Spinal cord (tissue), 9 donors: ENCODE measurements at regions not wholly inside any gene's neighbourhood (a gene's known extent, or its start where the extent isn't known, plus 50 kb on each side); places are given as distances from the start of the nearest gene placed in this dataset.
A peak's percentile ranks its signal among the peaks of the same experiment; 100 is the strongest.

Experiments used
- DNase-seq, 6 donors: peaks; one replicate each; pipeline versions ENCODE4 v3.0.0 to v3.0.0-alpha.2; 2013 to 2015; ENCODE audit warnings: low spot score in 6 of 6, low read depth in 4 of 6
- H3K27ac ChIP-seq: one replicate; pipeline ENCODE4 v1.5.1; 2013; ENCODE audit warnings: low read depth, low read length, control low read depth
- H3K27me3 ChIP-seq: one replicate; pipeline ENCODE4 v1.6.1; 2013; ENCODE audit warnings: low read length; ENCODE audit not compliant: control insufficient read depth, insufficient read depth
- H3K36me3 ChIP-seq: one replicate; pipeline ENCODE4 v1.6.1; 2013; ENCODE audit warnings: low read length; ENCODE audit not compliant: control insufficient read depth, insufficient read depth
- H3K4me1 ChIP-seq: one replicate; pipeline ENCODE4 v1.6.1; 2013; ENCODE audit warnings: low read length; ENCODE audit not compliant: control insufficient read depth, insufficient read depth
- H3K4me3 ChIP-seq: one replicate; pipeline ENCODE4 v1.5.1; 2013; ENCODE audit warnings: low read depth, low read length, control low read depth
- H3K9me3 ChIP-seq: one replicate; pipeline ENCODE4 v1.6.1; 2013; ENCODE audit warnings: low read length; ENCODE audit not compliant: control insufficient read depth, insufficient read depth
- WGBS: methylation state at CpG from one replicate; pipeline ENCODE4 v1.1.5; 2013; ENCODE audit warnings: missing lambda C conversion rate; ENCODE audit not compliant: insufficient coverage; 5-methylcytosine and 5-hydroxymethylcytosine counted together
- donor health status: healthy.

DNA sequence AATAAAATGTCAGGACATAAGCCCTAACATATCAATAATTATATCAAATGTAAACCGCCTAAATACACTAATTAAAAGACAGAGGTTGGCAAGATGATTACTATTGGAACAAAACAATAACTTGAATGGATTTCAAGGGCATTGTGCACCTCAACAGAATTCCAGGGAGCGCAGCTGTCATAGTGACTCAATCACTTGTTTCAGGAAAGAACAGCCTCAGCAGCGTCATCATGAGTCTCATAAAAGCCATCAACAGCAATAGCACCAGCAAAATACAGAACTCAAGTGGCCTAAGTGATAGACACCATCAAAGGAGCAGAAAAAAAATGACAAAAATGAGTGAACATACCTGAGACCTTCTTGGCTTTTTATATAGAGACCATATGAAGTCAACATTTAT, 632.7 kb upstream of the NR5A2 start:
- H3K9me3 ChIP-seq = no peaks in the 10 kb centered on the region

DNA sequence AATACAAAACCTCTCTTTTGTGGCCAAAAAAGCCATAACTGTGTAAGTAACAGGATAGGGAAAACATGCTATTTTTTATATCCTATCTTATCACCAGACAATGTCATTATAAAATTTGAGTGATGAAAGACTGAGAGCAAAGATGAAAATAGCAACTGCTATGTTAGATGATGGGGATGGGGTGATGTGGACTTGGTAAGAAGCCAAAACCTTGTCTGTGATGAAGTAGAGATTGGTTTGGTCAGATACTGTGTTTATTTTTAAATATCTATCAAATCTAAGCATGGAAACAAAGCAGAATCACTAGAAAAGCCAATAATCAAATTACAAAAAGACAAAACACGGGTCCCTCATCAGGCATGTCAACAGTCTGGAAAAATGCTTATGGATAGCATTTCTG, 631.1 kb upstream of the NR5A2 start:
- Histone ChIP-seq H3K9me3 (no peaks in the 10 kb centered on the region), H3K4me3 (no peak overlapping the region), H3K36me3 (no peaks in the 10 kb centered on the region), H3K4me1 (no peaks in the 10 kb centered on the region), H3K27ac (no peak overlapping the region), H3K27me3 (no peaks in the 10 kb centered on the region)
- no CpG with 5 or more reads among the region's 1 CpG for WGBS
- no peak for DNase-seq

More for the DNA sequence above, 632.7 kb upstream of the NR5A2 start:
- Histone ChIP-seq H3K36me3 (no peaks in the 10 kb centered on the region), H3K27ac (no peak overlapping the region), H3K4me3 (no peak overlapping the region), H3K27me3 (no peaks in the 10 kb centered on the region), H3K4me1 (no peaks in the 10 kb centered on the region)
- 83% methylated on average over 1 of the region's 3 CpGs for WGBS
- no peak for DNase-seq

DNA sequence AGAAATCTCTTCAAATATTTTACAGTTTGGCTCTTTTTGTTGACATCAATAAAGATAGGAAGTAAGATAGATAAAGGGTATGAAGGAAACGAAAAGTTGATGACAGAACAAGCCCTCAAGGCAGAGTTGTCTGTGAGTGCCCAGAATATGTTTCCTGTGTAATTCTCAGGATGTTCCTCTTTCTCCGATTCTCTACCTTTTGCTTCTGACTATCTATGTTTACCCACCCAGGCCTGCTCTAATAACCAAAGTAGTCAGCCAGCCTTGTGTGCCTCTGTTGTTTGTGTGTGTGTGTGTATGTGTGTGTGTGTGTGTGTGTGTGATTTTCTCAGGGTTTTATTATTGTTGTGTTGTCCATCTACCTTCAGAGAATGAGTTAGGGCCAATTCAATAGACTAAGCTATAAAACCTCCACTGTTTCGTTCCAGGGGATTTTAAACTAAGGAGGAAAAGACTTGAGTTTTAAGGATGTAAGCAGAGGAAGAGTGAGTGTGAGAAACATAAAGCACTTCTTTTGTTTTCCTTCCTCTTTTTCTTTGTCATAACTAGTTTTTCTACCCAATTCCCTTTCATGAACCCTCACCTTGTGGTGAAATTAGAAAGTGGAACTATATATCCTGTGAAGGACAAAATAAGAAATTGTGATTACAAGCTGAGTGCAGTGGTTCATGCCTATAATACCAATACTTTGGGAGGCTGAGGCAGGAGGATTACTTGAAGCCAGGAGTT, 627.4 kb upstream of the NR5A2 start:
- WGBS = no CpG with 5 or more reads among the region's 3 CpGs
- Histone ChIP-seq H3K27me3 (no peaks in the 10 kb centered on the region), H3K4me3 (no peak overlapping the region), H3K27ac (no peak overlapping the region), H3K9me3 (no peaks in the 10 kb centered on the region), H3K36me3 (no peaks in the 10 kb centered on the region), H3K4me1 (no peaks in the 10 kb centered on the region)
- DNase-seq = no peak

DNA sequence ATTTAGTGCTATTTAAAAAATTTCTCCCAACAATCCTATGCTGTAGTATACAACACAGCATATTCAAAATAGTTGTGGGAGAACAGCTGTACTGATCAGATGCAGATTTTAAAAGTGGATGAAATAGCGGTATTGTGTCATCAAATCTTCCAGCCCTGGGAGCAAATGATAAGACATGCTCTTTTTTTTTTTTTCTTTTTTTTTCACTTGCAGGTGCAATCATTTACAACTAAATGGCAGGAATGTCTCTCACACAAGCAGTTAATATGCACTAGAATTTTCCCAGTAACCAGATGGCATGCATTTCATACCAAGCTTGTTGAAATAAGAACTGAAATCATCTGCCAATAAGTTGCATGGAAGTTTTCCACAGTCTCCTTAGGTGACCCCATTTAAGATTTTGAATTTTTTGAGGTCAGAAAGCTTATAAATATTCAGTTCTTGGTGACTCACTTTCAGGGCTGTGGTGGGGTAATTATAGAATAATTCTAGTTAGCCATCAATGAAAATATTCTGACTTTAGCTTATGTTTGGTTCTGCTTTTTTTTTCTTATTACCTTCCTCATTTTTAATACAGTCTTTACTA, 623.9 kb upstream of the NR5A2 start:
- H3K27me3 ChIP-seq = no peaks in the 10 kb centered on the region
- H3K9me3 ChIP-seq = no peaks in the 10 kb centered on the region
- no peaks in the 10 kb centered on the region for H3K36me3 ChIP-seq
- no CpG with 5 or more reads among the region's 1 CpG for WGBS
- no peaks in the 10 kb centered on the region for H3K4me1 ChIP-seq
- no peak overlapping the region for H3K27ac ChIP-seq
- no peak overlapping the region for H3K4me3 ChIP-seq
- DNase-seq = peak in 2 of 6 donors; percentile 15 to 92

DNA sequence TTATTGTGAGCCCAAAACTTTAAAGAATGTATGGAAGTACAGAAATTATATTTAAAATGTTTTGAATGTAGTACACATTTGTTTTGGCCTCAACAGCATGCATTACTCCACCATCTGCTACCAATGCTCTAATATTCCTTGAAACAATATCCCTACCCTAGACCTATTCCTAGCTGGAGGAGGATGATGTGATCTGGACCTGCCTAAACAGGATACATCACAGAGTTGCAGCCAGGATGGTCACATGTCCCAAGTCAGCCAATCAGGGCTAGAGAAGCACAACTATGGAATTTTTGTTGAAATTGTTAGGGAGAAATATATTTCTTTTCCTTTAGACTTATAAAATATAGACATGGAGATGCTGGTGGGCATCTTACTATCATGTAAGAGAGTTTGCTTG, 623.3 kb upstream of the NR5A2 start:
- no peaks in the 10 kb centered on the region for H3K4me1 ChIP-seq
- no peaks in the 10 kb centered on the region for H3K9me3 ChIP-seq
- H3K36me3 ChIP-seq = no peaks in the 10 kb centered on the region
- no peak overlapping the region for H3K27ac ChIP-seq
- no peaks in the 10 kb centered on the region for H3K27me3 ChIP-seq
- no peak overlapping the region for H3K4me3 ChIP-seq
- peak in 1 of 6 donors; percentile 40 for DNase-seq

DNA sequence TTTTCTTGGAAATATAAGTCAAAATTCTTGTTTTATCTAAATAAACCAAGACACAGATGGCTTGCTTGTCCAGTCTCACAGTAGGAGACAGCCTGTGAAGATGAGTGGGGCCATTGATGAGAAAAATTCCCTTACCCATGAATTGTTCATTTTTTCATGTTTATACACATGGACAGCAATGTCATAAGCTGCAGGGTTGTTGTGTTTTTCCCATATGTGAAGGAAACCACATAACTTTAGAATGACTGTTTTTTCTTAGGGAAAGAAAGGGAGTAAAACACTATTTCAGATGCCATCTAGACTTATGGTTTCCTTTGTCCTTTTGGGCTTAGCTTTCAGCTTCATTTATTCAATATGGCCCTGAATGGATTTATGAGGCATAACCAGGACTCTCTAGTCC, 622.5 kb upstream of the NR5A2 start:
- peak in 1 of 6 donors; percentile 23 for DNase-seq
- no peaks in the 10 kb centered on the region for H3K36me3 ChIP-seq
- no peaks in the 10 kb centered on the region for H3K27me3 ChIP-seq
- no peaks in the 10 kb centered on the region for H3K4me1 ChIP-seq
- H3K4me3 ChIP-seq = no peak overlapping the region
- H3K27ac ChIP-seq = no peak overlapping the region
- no peaks in the 10 kb centered on the region for H3K9me3 ChIP-seq

DNA sequence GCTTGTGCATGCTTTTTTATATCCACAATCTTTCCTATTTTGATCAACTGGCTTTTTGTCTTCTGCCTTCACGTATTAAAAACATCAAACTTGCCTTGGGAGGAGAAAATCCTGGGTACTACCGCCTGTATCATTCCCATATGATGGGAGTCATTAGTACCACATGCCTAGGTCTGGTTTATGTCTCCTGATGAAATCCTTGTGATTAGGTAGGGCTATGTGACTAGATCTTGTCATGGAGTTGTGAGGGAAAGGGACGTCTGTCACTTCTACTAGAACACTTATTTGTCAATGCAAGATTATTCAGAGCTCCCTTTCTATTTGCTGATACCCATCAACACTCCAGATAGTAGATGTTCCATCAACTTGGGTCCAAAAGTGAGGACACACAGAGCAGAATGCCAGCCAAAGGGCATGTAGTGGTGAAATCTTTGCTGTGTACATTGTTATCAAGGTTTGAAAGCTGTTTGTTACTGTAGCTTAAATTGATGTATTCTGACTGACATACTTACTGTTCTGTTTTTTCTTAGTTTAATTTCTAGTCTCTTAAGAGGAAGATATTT, 621.8 kb upstream of the NR5A2 start:
- Histone ChIP-seq H3K9me3 (no peaks in the 10 kb centered on the region), H3K4me3 (no peak overlapping the region), H3K4me1 (no peaks in the 10 kb centered on the region), H3K27me3 (no peaks in the 10 kb centered on the region), H3K27ac (no peak overlapping the region), H3K36me3 (no peaks in the 10 kb centered on the region)
- no peak for DNase-seq
- WGBS = no CpG with 5 or more reads among the region's 3 CpGs

DNA sequence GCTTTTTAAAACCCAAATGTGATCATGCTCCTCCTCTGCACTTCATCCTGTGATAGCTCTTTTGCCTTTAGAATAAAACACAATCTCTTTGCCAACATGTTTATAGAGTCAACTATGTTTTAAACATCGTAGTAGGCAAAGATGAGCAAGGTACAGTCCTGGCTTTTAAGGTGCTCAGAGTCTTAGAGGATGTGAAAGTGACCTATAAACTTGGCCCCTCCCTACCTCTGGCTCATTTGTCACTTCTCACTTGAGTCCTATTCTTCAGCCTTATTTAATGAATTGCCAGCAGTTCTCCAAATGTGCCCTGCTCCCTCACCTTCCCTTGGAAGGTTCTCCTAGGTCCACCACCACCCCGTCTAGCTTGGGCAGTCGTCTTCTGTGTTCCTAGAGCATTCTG, 617.0 kb upstream of the NR5A2 start:
- Histone ChIP-seq H3K27ac (no peak overlapping the region), H3K4me1 (no peaks in the 10 kb centered on the region), H3K27me3 (no peaks in the 10 kb centered on the region), H3K36me3 (no peaks in the 10 kb centered on the region), H3K9me3 (no peaks in the 10 kb centered on the region), H3K4me3 (no peak overlapping the region)
- no peak for DNase-seq
- WGBS = no CpG with 5 or more reads among the region's 3 CpGs

DNA sequence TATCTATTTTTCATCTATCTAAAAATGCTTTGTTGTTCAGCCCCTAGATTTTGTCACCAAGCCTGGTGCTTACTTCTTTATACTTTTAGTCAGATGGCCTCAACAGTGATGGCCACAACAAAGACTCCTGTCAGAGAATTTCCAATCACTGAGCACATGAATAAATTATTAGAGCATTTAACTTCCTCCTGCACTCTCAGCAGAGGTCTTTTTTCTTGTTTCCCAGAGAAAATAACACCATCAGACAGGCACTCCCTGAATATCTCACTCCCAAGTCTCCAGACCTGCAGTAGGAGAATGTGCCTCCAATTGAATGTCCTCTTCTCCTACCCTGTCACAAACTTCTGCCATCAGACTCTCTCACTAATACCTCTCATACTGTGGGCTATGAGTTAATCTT, 616.0 kb upstream of the NR5A2 start:
- H3K36me3 ChIP-seq = no peaks in the 10 kb centered on the region
- H3K4me3 ChIP-seq = no peak overlapping the region
- H3K9me3 ChIP-seq = no peaks in the 10 kb centered on the region
- DNase-seq = no peak
- H3K27ac ChIP-seq = no peak overlapping the region
- no peaks in the 10 kb centered on the region for H3K27me3 ChIP-seq
- no peaks in the 10 kb centered on the region for H3K4me1 ChIP-seq

DNA sequence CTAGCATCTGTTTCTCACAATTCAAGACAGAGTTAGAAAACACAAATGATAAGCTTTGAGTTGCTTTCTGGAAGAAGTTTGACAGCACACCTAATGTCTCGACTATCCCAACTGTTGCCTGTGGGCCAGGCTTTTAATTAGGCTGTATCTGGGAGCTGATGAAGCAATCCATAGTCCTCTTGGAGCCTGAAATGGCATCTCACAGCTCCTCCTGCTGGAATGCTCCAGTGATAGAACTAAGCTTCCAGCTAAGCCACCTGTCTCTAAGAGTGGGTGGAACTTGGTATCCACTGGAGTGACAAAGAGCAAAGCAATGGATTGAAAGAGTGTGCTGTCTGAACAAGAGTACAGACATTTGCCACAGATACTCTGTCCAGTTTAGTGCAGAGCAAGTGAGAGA, 605.3 kb upstream of the NR5A2 start:
- Histone ChIP-seq H3K27ac (no peak overlapping the region), H3K27me3 (no peaks in the 10 kb centered on the region), H3K36me3 (no peaks in the 10 kb centered on the region), H3K4me1 (no peaks in the 10 kb centered on the region), H3K9me3 (peaks cover 3% of the 10 kb centered on the region), H3K4me3 (no peak overlapping the region)
- no peak for DNase-seq
- 78% methylated on average over 1 of the region's 1 CpG for WGBS
